Ishikawa (cell line): ENCODE measurements at regions not wholly inside any gene's neighbourhood (a gene's known extent, or its start where the extent isn't known, plus 50 kb on each side); places are given as distances from the start of the nearest gene placed in this dataset.

ENCODE experiments used
- CREB1 ChIP-seq: IDR thresholded peaks from 2 replicates; pipeline ENCODE4 v1.6.1; 2012; ENCODE audit warnings: low read depth
- EP300 ChIP-seq: IDR thresholded peaks from 2 replicates; pipeline ENCODE4 v1.6.1; 2012; ENCODE audit warnings: borderline replicate concordance
- MAX ChIP-seq: IDR thresholded peaks from 2 replicates; pipeline ENCODE4 v1.6.1; 2012
- REST ChIP-seq: IDR thresholded peaks from 2 replicates; pipeline ENCODE4 v1.6.1; 2012; ENCODE audit warnings: low read depth, mild to moderate bottlenecking
- TAF1 ChIP-seq: IDR thresholded peaks from 2 replicates; pipeline ENCODE4 v1.6.1; 2012; ENCODE audit warnings: low read depth, mild to moderate bottlenecking
- TCF12 ChIP-seq: IDR thresholded peaks from 2 replicates; pipeline ENCODE4 v1.6.1; 2012; ENCODE audit warnings: low read depth
- USF1 ChIP-seq: IDR thresholded peaks from 2 replicates; pipeline ENCODE4 v1.6.1; 2012

GRCh38 chrX:96474741-96475125, 209.9 kb upstream of the DIAPH2 start:
- TF ChIP-seq EP300 (no peak), TCF12 (no peak), TAF1 (no peak), USF1 (no peak), REST (no peak), CREB1 (no peak), MAX (no peak)
